Ecto neural progenitor cell (in vitro differentiated cells): ENCODE measurements at regions not wholly inside any gene's neighbourhood (a gene's known extent, or its start where the extent isn't known, plus 50 kb on each side); places are given as distances from the start of the nearest gene placed in this dataset.
"Not testable (repeated sequence)": the region's sequence is repeated elsewhere in the genome, so short reads cannot be mapped to it uniquely, and the experiment has no call there.

ENCODE experiments used
- DNase-seq: peaks from one replicate; pipeline ENCODE4 v3.0.0-alpha.2; 2018; ENCODE audit warnings: low spot score

DNA sequence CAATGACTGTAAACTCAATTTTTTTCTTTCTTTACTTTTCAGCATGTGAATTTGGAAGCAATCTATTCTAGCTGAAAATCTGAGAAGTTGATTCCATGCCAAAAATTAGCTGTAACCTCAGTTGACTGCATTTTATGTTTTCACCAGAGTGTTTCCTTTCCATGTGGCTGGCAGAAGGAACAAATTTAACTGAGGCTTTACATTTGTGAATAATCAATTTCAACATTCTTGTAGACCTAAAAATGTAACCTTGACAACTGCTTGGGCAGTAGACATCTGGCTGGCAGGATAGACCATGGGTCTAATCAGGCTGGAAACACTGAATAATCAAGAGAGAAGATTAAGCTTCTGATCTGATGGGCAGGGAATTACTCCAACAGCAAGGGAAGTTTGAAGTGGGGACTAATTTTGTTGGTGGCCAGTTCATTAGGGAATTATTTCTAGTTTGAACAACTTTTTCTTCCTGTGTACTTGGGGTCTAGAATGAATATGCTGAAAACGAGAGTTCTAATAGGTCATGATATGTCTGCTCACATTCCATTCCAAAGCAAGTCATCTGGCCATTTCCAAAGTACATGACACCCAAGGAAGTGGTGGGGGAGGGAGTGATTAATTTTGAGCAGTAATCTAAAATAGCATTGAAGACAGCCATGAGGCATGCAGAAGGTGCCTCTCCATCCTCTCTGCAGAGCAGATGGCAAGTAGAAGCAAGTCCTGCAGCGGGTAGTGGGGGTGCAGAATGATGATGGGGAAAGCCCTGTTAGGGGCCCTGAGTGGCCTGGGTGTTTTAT lies 68.2 kb downstream of the ATP23 start:
- no peak for DNase-seq

DNA sequence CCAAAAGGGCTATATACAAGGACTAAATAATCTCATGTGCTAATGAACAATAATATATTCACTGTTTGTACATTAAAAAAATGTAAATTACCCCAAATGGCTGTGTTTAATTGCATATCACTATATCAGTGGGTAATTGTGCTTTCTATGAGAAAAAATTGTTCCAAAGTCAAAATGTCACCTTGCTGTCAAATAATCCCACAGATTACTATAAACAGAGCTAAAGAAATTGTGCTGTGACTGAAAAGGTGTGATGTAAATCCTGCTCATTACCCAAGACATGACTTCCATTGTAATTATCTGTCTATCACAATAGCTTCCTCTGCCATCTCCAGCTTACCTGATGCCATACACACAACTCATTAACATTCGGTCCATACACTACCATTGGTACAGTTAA lies 70.3 kb downstream of the ATP23 start:
- no peak for DNase-seq

DNA sequence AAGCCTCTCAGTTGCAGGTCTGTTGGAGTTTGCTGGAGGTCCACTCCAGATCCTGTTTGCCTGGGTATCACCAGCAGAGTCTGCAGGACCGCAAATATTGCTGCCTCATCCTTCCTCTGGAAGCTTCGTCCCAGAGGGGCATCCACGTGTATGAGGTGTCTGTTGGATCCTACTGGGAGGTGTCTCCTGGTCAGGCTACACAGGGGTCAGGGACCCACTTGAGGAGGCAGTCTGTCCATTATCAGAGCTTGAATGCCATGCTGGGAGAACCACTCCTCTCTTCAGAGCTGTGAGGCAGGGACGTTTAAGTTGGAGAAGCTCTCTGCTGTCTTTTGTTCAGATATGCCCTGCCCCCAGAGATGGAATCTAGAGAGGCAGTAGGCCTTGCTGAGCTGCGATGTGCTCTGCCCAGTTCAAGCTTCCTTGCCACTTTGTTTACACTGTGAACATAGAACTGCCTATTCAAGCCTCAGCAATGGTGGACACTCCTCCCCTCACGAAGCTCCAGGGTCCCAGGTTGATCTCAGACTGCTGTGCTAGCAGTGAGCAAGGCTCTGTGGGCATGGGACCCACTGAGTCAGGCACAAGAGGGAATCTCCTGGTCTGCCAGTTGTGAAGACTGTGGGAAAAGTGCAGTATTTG lies 81.1 kb downstream of the ATP23 start:
- DNase-seq, result not testable (repeated sequence)

DNA sequence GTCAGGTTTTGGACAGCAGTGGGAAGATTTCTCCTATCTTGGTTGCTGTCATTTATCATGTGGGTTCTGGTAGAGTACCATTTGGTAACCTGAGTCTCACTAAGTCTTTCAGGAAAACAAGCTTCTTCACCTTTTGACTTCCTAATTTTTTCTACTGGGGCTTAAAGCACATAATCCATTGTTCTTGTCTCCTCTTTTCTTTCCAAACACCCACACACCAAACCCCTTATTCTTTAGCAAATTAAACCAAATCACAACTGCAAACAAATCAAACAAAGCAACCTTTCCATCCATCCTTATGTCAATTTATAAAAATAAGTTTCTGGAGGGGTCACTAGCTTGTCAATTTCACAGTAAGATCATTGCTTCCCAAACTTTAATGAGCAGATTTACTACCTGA lies 84.1 kb downstream of the ATP23 start:
- no peak for DNase-seq

GRCh38 chr12:58026426-58026825 lies 85.1 kb downstream of the ATP23 start:
- DNase-seq, result no peak

DNA sequence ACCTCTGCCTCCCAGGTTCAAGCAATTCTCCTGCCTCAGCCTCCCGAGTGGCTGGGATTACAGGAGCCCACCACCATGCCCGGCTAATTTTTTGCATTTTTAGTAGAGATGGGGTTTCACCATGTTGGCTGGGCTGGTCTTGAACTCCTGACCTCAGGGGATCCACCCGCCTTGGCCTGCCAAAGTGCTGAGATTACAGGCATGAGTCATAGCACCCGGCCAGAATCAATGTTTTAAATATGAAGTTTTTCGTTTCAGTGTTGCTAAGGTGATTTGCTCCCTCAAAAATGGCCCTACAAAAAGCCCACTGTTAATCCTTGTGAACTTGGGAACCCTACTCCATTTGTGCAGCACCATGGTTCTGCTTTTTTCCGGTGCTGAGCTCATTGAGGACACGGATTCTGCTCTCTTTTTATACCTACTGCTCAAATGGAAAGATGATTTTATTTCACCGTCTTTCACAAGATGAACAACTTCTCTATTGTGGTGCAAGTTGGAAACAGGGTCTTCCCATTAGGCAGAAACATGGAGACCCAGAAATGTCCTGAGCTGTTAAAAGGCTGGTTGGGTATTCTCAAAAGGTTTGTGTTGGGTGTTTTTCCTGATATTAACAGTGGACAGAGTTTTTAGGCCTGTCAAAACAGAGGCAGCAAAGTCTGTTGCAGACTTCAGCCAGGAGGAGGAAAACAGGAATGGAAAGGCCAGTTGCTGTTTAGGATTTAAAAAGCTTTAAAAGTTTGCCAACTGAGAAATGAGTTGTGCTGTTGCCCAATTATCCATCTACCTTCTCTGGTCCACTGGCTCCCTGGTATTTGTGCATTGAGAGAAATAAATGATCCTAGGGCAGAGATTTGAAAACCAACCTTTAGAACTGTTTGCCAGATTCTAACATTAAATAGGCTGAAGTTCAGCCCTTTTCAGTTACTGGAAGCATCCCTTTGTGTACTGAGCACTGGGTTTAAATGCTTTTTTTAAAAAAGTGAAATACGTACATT lies 85.8 kb downstream of the ATP23 start:
- no peak for DNase-seq

- DNase-seq, result no peak
Measured at GRCh38 chr12:58028294-58028693, 86.9 kb downstream of the ATP23 start.

DNA sequence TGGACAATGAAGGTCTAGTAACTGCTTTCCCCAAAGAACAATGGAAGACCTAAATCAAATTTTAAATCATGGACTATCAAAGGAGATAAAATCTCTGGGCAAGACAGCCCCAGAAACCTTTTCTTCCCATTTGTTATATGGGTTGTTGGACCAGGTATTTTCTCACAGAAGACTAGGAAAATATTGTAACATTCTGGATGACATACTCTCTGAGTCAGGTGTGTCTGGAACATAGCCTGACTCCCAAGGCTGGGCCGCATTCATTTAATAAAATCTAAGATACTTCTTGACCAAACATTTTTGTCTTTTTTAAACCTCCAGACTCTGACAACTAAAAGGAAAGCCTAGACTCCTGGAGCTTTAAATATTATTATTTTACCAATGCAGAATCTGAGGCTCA lies 87.9 kb downstream of the ATP23 start:
- DNase-seq, result no peak

DNA sequence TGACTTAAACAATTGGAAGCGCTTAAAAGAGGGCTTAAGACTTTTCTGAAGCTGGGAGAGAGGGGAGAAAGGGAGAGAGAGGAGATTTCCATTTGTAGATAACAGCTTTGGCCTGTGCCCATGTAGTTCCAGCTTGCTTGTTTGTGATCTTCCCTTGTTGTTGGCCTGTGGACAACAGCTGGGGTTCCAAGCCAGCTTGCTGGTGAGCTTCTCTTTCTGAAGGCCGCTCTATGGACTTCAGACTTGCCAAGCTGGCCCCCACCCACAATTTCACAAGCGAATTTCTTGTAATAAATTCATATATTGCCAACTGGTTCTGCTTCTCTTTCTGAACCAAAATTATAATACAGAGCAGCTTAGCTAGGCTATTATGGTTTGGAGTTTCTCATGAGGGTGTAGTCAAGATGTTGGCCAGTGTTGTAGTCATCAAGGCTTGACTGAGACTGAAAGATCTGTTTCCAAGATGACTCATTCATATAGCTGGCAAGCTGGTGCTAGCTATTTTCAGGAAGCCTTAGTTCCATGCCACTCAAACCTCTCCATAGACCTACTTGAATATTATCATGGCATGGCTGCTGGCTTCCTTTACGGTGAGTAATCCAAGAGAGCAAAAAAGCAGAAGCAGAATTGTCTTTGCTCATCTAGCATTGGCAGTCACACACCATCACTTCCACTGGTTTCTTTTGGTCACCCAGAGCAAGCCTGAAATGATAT lies 89.4 kb downstream of the ATP23 start:
- no peak for DNase-seq

DNA sequence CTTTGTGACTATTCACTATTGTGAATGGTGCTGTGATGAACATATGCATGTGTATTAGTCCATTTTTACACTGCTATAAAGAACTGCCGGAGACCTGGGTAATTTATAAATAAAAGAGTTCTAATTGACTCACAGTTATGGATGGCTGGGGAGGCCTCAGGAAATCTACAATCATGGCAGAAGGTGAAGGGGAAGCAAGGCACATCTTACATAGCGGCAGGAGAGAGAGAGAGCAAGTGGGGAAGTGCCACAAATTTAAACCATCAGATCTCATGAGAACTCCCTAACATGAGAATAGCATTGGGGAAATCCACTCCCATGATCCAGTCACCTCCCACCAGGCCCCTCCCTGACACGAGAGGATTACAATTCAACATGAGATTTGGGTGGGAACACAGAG lies 90.8 kb downstream of the ATP23 start:
- DNase-seq, result no peak

- no peak for DNase-seq
Measured at GRCh38 chr12:58033831-58034230, 92.5 kb downstream of the ATP23 start.

DNA sequence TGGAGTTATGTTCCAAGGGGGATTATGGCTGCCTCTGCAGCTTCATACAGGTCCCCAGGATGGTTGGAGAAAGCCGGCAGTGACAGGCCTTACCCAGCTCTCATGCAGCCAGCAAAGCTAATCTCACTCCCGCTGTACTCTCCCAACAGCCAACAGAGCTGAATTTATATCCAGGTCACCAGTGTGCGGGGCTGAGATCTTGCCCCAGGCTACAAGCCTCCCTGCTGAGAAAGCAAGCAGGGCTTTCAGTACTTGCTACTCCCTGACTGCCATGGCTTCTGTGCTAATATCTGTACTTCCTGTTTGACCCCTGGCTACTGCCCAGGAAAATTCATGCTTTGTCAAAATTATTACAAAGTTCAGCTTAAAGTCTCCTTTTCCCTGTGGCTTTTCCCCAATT lies 92.9 kb downstream of the ATP23 start:
- DNase-seq, result no peak

- DNase-seq, result no peak
Measured at GRCh38 chr12:58034712-58035111, 93.3 kb downstream of the ATP23 start.

DNA sequence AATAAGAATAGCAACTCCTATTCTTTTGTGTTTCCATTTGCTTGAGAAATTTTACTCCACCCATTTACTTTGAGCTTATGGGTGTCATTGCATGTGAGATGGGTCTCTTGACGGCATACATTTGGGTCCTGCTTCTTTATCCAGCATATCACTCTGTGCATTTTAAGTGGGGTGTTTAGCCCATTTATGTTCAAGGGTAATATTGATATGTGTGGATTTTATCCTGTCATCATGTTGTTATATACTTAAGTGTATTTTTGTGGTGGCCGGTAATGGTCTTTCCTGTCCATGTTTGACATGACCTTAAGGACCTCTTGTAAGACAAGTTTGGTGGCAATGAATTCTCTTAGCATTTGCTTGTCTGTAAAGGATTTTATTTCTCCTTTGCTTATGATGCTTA lies 100.1 kb downstream of the ATP23 start:
- no peak for DNase-seq

- DNase-seq, result no peak
Measured at GRCh38 chr12:58044966-58045365, 103.6 kb downstream of the ATP23 start.

DNA sequence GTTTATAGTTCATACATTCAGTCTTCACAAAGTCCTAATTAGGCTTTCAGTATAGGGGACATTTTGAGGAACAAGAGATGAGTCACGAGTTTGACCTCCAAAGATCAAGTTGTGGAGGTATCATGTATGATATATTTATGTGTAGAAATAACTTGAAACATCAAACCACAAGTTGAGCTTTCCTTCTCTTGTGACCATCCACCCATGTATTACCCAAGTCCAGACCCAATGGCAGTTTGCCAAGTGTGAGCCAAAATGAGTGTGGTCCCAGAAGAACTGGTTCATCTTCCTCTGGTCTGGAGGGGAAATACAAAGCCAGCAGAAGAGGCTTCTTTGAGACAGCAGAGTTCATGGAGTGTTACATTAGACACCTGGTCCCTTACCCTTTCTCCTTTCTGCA lies 104.9 kb downstream of the ATP23 start:
- DNase-seq, result no peak

GRCh38 chr12:58051378-58051777 lies 110.0 kb downstream of the ATP23 start:
- DNase-seq, result no peak

- DNase-seq, result no peak
Measured at GRCh38 chr12:58064666-58065065, 123.3 kb downstream of the ATP23 start.

DNA sequence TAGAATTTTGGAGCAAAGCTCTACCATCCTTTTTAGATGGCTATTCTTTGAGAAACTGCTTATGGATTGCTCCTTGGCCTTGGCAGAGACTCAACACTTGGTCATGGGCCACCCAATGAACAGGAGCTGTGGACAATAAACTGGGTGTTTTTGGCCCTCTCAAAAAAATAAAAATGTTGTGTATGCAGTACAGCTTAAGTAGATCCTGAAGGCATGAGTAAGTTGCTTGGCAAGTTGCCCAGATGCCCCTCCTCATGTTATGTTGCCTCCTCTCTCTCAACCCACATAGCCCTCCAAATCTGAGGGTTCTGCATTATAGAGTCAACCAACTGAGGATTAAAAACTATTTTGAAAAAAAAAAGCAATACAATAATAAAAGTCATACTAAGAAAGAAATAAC lies 124.9 kb downstream of the ATP23 start:
- no peak for DNase-seq

GRCh38 chr12:58067610-58068387 lies 126.4 kb downstream of the ATP23 start:
- DNase-seq, result no peak

DNA sequence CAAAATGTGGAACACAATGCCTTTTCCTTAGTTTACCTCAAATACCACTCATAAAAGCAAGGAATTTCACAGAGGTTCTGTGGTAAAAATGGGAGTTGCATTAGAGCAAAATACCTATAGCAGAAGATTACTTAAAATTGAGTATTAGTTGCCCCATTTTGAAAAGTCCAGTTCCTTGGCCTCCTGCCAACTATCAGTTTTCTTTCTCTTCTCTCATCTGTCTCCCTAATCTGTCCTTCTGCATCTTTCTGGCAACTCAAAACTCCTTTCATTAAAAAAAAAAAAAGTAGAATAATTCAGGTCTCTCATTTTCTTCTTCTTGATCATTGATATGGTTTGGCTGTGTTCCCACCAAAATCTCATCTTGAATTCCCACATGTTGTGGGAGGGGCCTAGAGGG lies 127.3 kb downstream of the ATP23 start:
- DNase-seq, result no peak
